ENCODE measurements at regions not wholly inside any gene's neighbourhood (a gene's known extent, or its start where the extent isn't known, plus 50 kb on each side); places are given as distances from the start of the nearest gene placed in this dataset.

GRCh38 chr12:69069479-69069878, 136.5 kb upstream of the CPM start:
- no peak for TF ChIP-seq FOSL1 (IDR thresholded peaks at IDR 0.05; ENCODE audit: insufficient read depth, low read depth, low read length)
- no peak for TF ChIP-seq NRF1 (IDR thresholded peaks at IDR 0.05; ENCODE audit: low read depth, low read length)
- TF ChIP-seq, protein P1, sequence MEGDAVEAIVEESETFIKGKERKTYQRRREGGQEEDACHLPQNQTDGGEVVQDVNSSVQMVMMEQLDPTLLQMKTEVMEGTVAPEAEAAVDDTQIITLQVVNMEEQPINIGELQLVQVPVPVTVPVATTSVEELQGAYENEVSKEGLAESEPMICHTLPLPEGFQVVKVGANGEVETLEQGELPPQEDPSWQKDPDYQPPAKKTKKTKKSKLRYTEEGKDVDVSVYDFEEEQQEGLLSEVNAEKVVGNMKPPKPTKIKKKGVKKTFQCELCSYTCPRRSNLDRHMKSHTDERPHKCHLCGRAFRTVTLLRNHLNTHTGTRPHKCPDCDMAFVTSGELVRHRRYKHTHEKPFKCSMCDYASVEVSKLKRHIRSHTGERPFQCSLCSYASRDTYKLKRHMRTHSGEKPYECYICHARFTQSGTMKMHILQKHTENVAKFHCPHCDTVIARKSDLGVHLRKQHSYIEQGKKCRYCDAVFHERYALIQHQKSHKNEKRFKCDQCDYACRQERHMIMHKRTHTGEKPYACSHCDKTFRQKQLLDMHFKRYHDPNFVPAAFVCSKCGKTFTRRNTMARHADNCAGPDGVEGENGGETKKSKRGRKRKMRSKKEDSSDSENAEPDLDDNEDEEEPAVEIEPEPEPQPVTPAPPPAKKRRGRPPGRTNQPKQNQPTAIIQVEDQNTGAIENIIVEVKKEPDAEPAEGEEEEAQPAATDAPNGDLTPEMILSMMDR (IDR thresholded peaks at IDR 0.05; ENCODE audit: control extremely low read depth in 1 of 3, insufficient read depth in 1 of 3, low read depth in 1 of 3, low read length in 3 of 3), result no peak
- TF ChIP-seq EZH2 (IDR thresholded peaks at IDR 0.05; ENCODE audit: low read depth, low read length, severe bottlenecking), result no peak
- no peak for TF ChIP-seq SP1 (IDR thresholded peaks at IDR 0.05; ENCODE audit: low read depth, low read length)
- no peak for TF ChIP-seq EP300 (IDR thresholded peaks at IDR 0.05; ENCODE audit: borderline replicate concordance in 1 of 2, low read depth in 2 of 2, low read length in 2 of 2)
- TF ChIP-seq CBX5 (IDR thresholded peaks at IDR 0.05; ENCODE audit: low read depth, low read length), result no peak
